Liver (tissue), 8 donors: ENCODE measurements at regions not wholly inside any gene's neighbourhood (a gene's known extent, or its start where the extent isn't known, plus 50 kb on each side); places are given as distances from the start of the nearest gene placed in this dataset.

Experiments
- DNase-seq: peaks from one replicate; pipeline ENCODE4 v3.0.0-alpha.2; 2017; ENCODE audit warnings: low spot score
- H3K27ac ChIP-seq, 2 donors: one replicate each; pipeline ENCODE4 v1.7.0; 2013; ENCODE audit warnings: inconsistent platforms in 2 of 2, low read length in 2 of 2, control low read depth in 1 of 2, low read depth in 1 of 2, mild to moderate bottlenecking in 1 of 2
- H3K27me3 ChIP-seq, 4 donors: one replicate each; pipeline versions ENCODE4 v1.6.1 to v1.7.0; 2013; ENCODE audit warnings: low read length in 3 of 4, inconsistent platforms in 1 of 4, mild to moderate bottlenecking in 1 of 4, moderate library complexity in 1 of 4; ENCODE audit not compliant: control insufficient read depth in 4 of 4, insufficient read depth in 4 of 4
- H3K36me3 ChIP-seq, 4 donors: one replicate each; pipeline versions ENCODE4 v1.6.1 to v1.7.0; 2013; ENCODE audit warnings: low read length in 3 of 4, mild to moderate bottlenecking in 3 of 4, low read depth in 1 of 4, moderate library complexity in 1 of 4; ENCODE audit not compliant: control insufficient read depth in 4 of 4, insufficient read depth in 3 of 4
- H3K4me1 ChIP-seq, 4 donors: one replicate each; pipeline versions ENCODE4 v1.6.1 to v1.7.0; 2013; ENCODE audit warnings: low read length in 3 of 4, mild to moderate bottlenecking in 3 of 4, moderate library complexity in 1 of 4; ENCODE audit not compliant: control insufficient read depth in 4 of 4, insufficient read depth in 4 of 4
- H3K4me3 ChIP-seq, 3 donors: one replicate each; pipeline versions ENCODE4 v1.6.1 to v1.7.0; 2013; ENCODE audit warnings: low read length in 3 of 3, control low read depth in 1 of 3, low read depth in 1 of 3, mild to moderate bottlenecking in 1 of 3
- H3K9ac ChIP-seq, 2 donors: one replicate each; pipeline ENCODE4 v1.7.0; 2013; ENCODE audit warnings: low read length in 2 of 2, mild to moderate bottlenecking in 2 of 2, moderate library complexity in 2 of 2, control low read depth in 1 of 2, low read depth in 1 of 2
- H3K9me3 ChIP-seq, 4 donors: one replicate each; pipeline versions ENCODE4 v1.6.1 to v1.7.0; 2013; ENCODE audit warnings: low read length in 3 of 4; ENCODE audit not compliant: control insufficient read depth in 4 of 4
- EGR1 ChIP-seq, 2 donors: IDR thresholded peaks; 2 replicates each; pipeline ENCODE4 v1.6.1; 2016 to 2018; ENCODE audit warnings: antibody characterized with exemption in 2 of 2, low read depth in 2 of 2
- FOXA1 ChIP-seq: IDR thresholded peaks from 2 replicates; pipeline ENCODE4 v1.6.1; 2016; ENCODE audit warnings: antibody characterized with exemption
- FOXA2 ChIP-seq: IDR thresholded peaks from 2 replicates; pipeline ENCODE4 v1.6.1; 2016; ENCODE audit warnings: antibody characterized with exemption
- GABPA ChIP-seq, 2 donors: IDR thresholded peaks in 1 of 2; conservative IDR thresholded peaks in 1 of 2; 2 replicates each; pipeline ENCODE4 v1.6.1; 2016; ENCODE audit warnings: antibody characterized with exemption in 2 of 2, mild to moderate bottlenecking in 1 of 2, moderate library complexity in 1 of 2
- HNF4A ChIP-seq, 2 donors: conservative IDR thresholded peaks; 2 replicates each; pipeline ENCODE4 v1.6.1; 2016; ENCODE audit warnings: antibody characterized with exemption in 2 of 2, mild to moderate bottlenecking in 2 of 2
- HNF4G ChIP-seq: IDR thresholded peaks from 2 replicates; pipeline ENCODE4 v1.6.1; 2016; ENCODE audit warnings: antibody characterized with exemption
- JUND ChIP-seq, 2 donors: IDR thresholded peaks; 2 replicates each; pipeline ENCODE4 v1.6.1; 2016; ENCODE audit warnings: antibody characterized with exemption in 2 of 2
- NR2F2 ChIP-seq: IDR thresholded peaks from 2 replicates; pipeline ENCODE4 v1.6.1; 2016; ENCODE audit warnings: antibody characterized with exemption
- RAD21 ChIP-seq, 2 donors: IDR thresholded peaks; 2 replicates each; pipeline ENCODE4 v1.6.1; 2016; ENCODE audit warnings: antibody characterized with exemption in 2 of 2, mild to moderate bottlenecking in 2 of 2
- RXRA ChIP-seq, 2 donors: IDR thresholded peaks; 2 replicates each; pipeline ENCODE4 v1.6.1; 2017 to 2018; ENCODE audit warnings: antibody characterized with exemption in 2 of 2, mild to moderate bottlenecking in 1 of 2
- SP1 ChIP-seq: IDR thresholded peaks from 2 replicates; pipeline ENCODE4 v1.6.1; 2018; ENCODE audit warnings: antibody characterized with exemption, mild to moderate bottlenecking
- TAF1 ChIP-seq: conservative IDR thresholded peaks from 2 replicates; pipeline ENCODE4 v1.6.1; 2016; ENCODE audit warnings: antibody characterized with exemption, mild to moderate bottlenecking
- YY1 ChIP-seq: IDR thresholded peaks from 2 replicates; pipeline ENCODE4 v1.6.1; 2016; ENCODE audit warnings: antibody characterized with exemption, mild to moderate bottlenecking
- WGBS: extraction: QIAGEN DNeasy Blood & Tissue Kit; methylation state at CpG from one replicate; pipeline ENCODE4 v1.1.7; 2013; 5-methylcytosine and 5-hydroxymethylcytosine counted together
- TF ChIP-seq, protein P1 (sequence below): IDR thresholded peaks from 2 replicates; pipeline ENCODE4 v1.6.1; 2016; ENCODE audit warnings: antibody characterized with exemption
- TF ChIP-seq, protein P2 (sequence below): IDR thresholded peaks from 2 replicates; pipeline ENCODE4 v1.6.1; 2016; ENCODE audit warnings: antibody characterized with exemption
- TF ChIP-seq, protein P3 (sequence below): fragments of 150-350 bp; IDR thresholded peaks from 2 replicates; pipeline ENCODE4 v1.5.1; 2017; ENCODE audit warnings: improper control_type of control experiment, low read depth, low read length; ENCODE audit not compliant: missing input control
- TF ChIP-seq, protein P4 (sequence below): IDR thresholded peaks from 2 replicates; pipeline ENCODE4 v1.6.1; 2016; ENCODE audit warnings: antibody characterized with exemption, mild to moderate bottlenecking
- TF ChIP-seq, protein P5 (sequence below): IDR thresholded peaks from 2 replicates; pipeline ENCODE4 v1.6.1; 2016; ENCODE audit warnings: antibody characterized with exemption
- donor health status: healthy.
- donor health status: healthy.
- donor health status: healthy.
- donor health status: healthy.
- donor health status: healthy.

DNA sequence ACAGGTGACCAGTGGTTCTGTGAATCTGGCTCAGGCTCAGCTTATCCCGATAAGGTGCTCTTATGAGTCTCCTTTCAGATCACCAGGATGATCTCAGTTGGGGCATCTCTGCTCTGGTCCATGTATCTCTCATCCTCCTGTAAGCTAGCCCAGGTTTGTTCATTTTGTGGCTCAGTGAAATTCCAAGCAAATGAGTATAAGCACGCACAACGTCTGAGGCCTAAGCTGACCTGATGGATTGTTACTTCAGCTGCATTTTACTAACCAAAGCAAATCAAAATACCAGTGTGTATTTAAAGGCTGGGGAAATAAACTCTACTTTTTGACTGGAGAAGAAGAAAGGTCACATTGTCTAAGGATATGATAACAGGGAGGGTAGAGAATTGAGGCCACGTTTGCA is 551.0 kb upstream of the BTBD3 start:
- Histone ChIP-seq H3K4me1 (no peaks in the 10 kb centered on the region), H3K4me3 (no peak overlapping the region), H3K27ac (no peak overlapping the region), H3K36me3 (no peaks in the 10 kb centered on the region), H3K9ac (no peak overlapping the region), H3K27me3 (no peaks in the 10 kb centered on the region), H3K9me3 (no peaks in the 10 kb centered on the region)
- DNase-seq = no peak
- WGBS = 56% methylated on average over 4 of the region's 4 CpGs
- no peak for TF ChIP-seq GABPA (IDR thresholded peaks at IDR 0.05 in 1 of 2, conservative IDR thresholded peaks at IDR 0.05 in 1 of 2)
- TF ChIP-seq EGR1 (IDR thresholded peaks at IDR 0.05; ENCODE audit: low read depth in 2 of 2) = no peak
- TF ChIP-seq, protein P1, sequence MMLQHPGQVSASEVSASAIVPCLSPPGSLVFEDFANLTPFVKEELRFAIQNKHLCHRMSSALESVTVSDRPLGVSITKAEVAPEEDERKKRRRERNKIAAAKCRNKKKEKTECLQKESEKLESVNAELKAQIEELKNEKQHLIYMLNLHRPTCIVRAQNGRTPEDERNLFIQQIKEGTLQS = no peak
- TF ChIP-seq FOXA1 = no peak
- TF ChIP-seq YY1 = no peak
- TF ChIP-seq RXRA (IDR thresholded peaks at IDR 0.05) = no peak
- TF ChIP-seq TAF1 = no peak
- no peak for TF ChIP-seq RAD21 (IDR thresholded peaks at IDR 0.05)
- no peak for TF ChIP-seq FOXA2

DNA sequence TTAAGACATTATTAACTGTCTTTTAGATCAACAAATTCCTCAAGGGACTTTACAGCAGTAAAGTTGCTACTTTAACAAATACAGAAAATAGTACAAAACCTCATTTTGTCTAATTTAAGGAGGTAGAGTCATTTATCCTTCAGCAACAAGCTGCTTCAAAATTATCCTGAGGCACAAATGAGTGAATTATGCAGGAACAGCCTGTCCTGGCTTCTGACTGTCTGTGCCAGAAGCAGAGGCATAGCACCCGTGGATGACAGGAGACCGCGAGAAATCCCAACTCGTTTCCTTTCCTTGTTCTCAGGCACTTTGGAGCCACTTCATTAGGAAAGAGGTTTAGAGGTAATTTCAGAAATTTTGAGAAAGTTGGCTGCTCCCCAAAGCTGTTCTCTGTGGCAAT is 549.2 kb upstream of the BTBD3 start:
- H3K9ac ChIP-seq = no peak overlapping the region
- H3K4me3 ChIP-seq = no peak overlapping the region
- H3K27ac ChIP-seq = no peak overlapping the region
- no peaks in the 10 kb centered on the region for H3K4me1 ChIP-seq
- no peaks in the 10 kb centered on the region for H3K9me3 ChIP-seq
- 74% methylated on average over 4 of the region's 4 CpGs for WGBS
- TF ChIP-seq TAF1 = no peak
- H3K27me3 ChIP-seq = no peaks in the 10 kb centered on the region
- no peaks in the 10 kb centered on the region for H3K36me3 ChIP-seq
- no peak for DNase-seq

DNA sequence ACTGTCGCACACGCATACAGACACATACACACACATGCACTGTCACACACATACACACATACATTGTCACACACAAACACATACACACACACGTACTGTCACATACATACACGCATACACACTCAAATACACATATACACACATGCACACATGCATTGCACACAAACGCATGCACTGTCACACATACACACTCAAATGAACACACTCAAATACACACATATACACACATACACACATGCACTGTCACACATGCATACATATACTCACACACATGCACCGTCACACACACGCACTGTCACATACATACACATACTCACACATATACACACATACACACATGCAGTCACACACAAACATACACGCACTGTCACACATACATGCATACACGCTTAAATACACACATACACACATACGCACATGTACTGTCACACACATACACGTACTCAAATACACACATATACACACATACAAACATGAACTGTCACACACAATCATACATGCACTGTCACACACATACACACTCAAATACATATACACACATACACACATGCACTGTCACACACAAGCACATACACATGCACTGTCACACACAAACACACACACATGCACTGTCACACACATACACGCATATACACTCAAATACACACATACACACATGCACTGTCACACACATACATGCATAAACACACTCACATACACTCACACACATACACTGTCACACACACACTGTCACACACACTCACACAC is 548.6 kb upstream of the BTBD3 start:
- H3K27ac ChIP-seq = no peak overlapping the region
- no peaks in the 10 kb centered on the region for H3K27me3 ChIP-seq
- H3K36me3 ChIP-seq = no peaks in the 10 kb centered on the region
- no peak overlapping the region for H3K4me3 ChIP-seq
- DNase-seq = no peak
- WGBS = 80% methylated on average over 12 of the region's 12 CpGs
- no peaks in the 10 kb centered on the region for H3K9me3 ChIP-seq
- TF ChIP-seq, protein P2, sequence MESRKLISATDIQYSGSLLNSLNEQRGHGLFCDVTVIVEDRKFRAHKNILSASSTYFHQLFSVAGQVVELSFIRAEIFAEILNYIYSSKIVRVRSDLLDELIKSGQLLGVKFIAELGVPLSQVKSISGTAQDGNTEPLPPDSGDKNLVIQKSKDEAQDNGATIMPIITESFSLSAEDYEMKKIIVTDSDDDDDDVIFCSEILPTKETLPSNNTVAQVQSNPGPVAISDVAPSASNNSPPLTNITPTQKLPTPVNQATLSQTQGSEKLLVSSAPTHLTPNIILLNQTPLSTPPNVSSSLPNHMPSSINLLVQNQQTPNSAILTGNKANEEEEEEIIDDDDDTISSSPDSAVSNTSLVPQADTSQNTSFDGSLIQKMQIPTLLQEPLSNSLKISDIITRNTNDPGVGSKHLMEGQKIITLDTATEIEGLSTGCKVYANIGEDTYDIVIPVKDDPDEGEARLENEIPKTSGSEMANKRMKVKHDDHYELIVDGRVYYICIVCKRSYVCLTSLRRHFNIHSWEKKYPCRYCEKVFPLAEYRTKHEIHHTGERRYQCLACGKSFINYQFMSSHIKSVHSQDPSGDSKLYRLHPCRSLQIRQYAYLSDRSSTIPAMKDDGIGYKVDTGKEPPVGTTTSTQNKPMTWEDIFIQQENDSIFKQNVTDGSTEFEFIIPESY = no peak
- no peak for TF ChIP-seq RXRA (IDR thresholded peaks at IDR 0.05)
- TF ChIP-seq TAF1 = no peak
- TF ChIP-seq, protein P3, sequence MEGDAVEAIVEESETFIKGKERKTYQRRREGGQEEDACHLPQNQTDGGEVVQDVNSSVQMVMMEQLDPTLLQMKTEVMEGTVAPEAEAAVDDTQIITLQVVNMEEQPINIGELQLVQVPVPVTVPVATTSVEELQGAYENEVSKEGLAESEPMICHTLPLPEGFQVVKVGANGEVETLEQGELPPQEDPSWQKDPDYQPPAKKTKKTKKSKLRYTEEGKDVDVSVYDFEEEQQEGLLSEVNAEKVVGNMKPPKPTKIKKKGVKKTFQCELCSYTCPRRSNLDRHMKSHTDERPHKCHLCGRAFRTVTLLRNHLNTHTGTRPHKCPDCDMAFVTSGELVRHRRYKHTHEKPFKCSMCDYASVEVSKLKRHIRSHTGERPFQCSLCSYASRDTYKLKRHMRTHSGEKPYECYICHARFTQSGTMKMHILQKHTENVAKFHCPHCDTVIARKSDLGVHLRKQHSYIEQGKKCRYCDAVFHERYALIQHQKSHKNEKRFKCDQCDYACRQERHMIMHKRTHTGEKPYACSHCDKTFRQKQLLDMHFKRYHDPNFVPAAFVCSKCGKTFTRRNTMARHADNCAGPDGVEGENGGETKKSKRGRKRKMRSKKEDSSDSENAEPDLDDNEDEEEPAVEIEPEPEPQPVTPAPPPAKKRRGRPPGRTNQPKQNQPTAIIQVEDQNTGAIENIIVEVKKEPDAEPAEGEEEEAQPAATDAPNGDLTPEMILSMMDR = no peak
- no peak for TF ChIP-seq YY1
- no peak for TF ChIP-seq GABPA (IDR thresholded peaks at IDR 0.05 in 1 of 2, conservative IDR thresholded peaks at IDR 0.05 in 1 of 2)
- TF ChIP-seq, protein P1 = no peak
- TF ChIP-seq, protein P4, sequence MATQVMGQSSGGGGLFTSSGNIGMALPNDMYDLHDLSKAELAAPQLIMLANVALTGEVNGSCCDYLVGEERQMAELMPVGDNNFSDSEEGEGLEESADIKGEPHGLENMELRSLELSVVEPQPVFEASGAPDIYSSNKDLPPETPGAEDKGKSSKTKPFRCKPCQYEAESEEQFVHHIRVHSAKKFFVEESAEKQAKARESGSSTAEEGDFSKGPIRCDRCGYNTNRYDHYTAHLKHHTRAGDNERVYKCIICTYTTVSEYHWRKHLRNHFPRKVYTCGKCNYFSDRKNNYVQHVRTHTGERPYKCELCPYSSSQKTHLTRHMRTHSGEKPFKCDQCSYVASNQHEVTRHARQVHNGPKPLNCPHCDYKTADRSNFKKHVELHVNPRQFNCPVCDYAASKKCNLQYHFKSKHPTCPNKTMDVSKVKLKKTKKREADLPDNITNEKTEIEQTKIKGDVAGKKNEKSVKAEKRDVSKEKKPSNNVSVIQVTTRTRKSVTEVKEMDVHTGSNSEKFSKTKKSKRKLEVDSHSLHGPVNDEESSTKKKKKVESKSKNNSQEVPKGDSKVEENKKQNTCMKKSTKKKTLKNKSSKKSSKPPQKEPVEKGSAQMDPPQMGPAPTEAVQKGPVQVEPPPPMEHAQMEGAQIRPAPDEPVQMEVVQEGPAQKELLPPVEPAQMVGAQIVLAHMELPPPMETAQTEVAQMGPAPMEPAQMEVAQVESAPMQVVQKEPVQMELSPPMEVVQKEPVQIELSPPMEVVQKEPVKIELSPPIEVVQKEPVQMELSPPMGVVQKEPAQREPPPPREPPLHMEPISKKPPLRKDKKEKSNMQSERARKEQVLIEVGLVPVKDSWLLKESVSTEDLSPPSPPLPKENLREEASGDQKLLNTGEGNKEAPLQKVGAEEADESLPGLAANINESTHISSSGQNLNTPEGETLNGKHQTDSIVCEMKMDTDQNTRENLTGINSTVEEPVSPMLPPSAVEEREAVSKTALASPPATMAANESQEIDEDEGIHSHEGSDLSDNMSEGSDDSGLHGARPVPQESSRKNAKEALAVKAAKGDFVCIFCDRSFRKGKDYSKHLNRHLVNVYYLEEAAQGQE = no peak
- TF ChIP-seq, protein P5, sequence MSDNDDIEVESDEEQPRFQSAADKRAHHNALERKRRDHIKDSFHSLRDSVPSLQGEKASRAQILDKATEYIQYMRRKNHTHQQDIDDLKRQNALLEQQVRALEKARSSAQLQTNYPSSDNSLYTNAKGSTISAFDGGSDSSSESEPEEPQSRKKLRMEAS = no peak
- no peak for TF ChIP-seq FOXA2
- no peak for TF ChIP-seq SP1
- no peak for TF ChIP-seq RAD21 (IDR thresholded peaks at IDR 0.05)
- no peak for TF ChIP-seq EGR1 (IDR thresholded peaks at IDR 0.05; ENCODE audit: low read depth in 2 of 2)
- TF ChIP-seq NR2F2 = no peak
- TF ChIP-seq HNF4G = no peak
- TF ChIP-seq JUND (IDR thresholded peaks at IDR 0.05) = no peak
- TF ChIP-seq HNF4A (conservative IDR thresholded peaks at IDR 0.05) = no peak
- no peak for TF ChIP-seq FOXA1
- no peak overlapping the region for H3K9ac ChIP-seq
- H3K4me1 ChIP-seq = no peaks in the 10 kb centered on the region
